Neuronal stem cell (in vitro differentiated cells): ENCODE measurements at regions not wholly inside any gene's neighbourhood (a gene's known extent, or its start where the extent isn't known, plus 50 kb on each side); places are given as distances from the start of the nearest gene placed in this dataset.

Source experiments
- DNase-seq: peaks from one replicate; pipeline ENCODE4 v3.0.0-alpha.2; 2013; ENCODE audit warnings: low spot score
- H2AFZ ChIP-seq: one replicate; pipeline ENCODE4 v1.6.1; 2013; ENCODE audit warnings: mild to moderate bottlenecking, low read length, inconsistent platforms
- H2AK5ac ChIP-seq: 2 replicates; pipeline ENCODE4 v1.6.1; 2013; ENCODE audit warnings: low read depth, mild to moderate bottlenecking, inconsistent platforms, low read length, moderate library complexity, mixed read lengths
- H2BK120ac ChIP-seq: 2 replicates; pipeline ENCODE4 v1.6.1; 2013; ENCODE audit warnings: low read depth, mild to moderate bottlenecking, inconsistent platforms, low read length, moderate library complexity, mixed read lengths
- H2BK12ac ChIP-seq: one replicate; pipeline ENCODE4 v1.6.1; 2013; ENCODE audit warnings: low read length, inconsistent platforms
- H2BK15ac ChIP-seq: 2 replicates; pipeline ENCODE4 v1.6.1; 2013; ENCODE audit warnings: mild to moderate bottlenecking, low read length, inconsistent platforms, mixed read lengths
- H2BK5ac ChIP-seq: one replicate; pipeline ENCODE4 v1.6.1; 2013; ENCODE audit warnings: inconsistent platforms, mild to moderate bottlenecking, low read length, moderate library complexity
- H3K14ac ChIP-seq: one replicate; pipeline ENCODE4 v1.6.1; 2013; ENCODE audit warnings: low read length, inconsistent platforms
- H3K18ac ChIP-seq: 2 replicates; pipeline ENCODE4 v1.6.1; 2013; ENCODE audit warnings: low read length, inconsistent platforms
- H3K23ac ChIP-seq: 2 replicates; pipeline ENCODE4 v1.6.1; 2013; ENCODE audit warnings: low read depth, mild to moderate bottlenecking, mixed read lengths, low read length, inconsistent platforms; ENCODE audit not compliant: poor library complexity
- H3K27ac ChIP-seq: replicated peaks from 3 replicates; pipeline ENCODE4 v1.5.1; 2013; ENCODE audit warnings: low read length, inconsistent platforms
- H3K27me3 ChIP-seq, 3 experiments: 2 replicates each; pipeline ENCODE4 v1.6.1; 2013; ENCODE audit warnings: low read length in 3 of 3, mild to moderate bottlenecking in 2 of 3, inconsistent platforms in 1 of 3, low read depth in 1 of 3, mixed read lengths in 1 of 3, moderate library complexity in 1 of 3; ENCODE audit not compliant: control insufficient read depth in 3 of 3, insufficient read depth in 3 of 3
- H3K36me3 ChIP-seq, 2 donors: replicated peaks in 1 of 2; 2 replicates each; pipeline ENCODE4 v1.6.1; 2013; ENCODE audit warnings: low read length in 2 of 2; ENCODE audit not compliant: control insufficient read depth in 2 of 2, insufficient read depth in 2 of 2
- H3K4ac ChIP-seq: 2 replicates; pipeline ENCODE4 v1.6.1; 2013; ENCODE audit warnings: inconsistent platforms, mild to moderate bottlenecking, low read length, moderate library complexity
- H3K4me1 ChIP-seq, 2 donors: 1 replicate in 1 of 2; 2 replicates in 1 of 2; pipeline ENCODE4 v1.6.1; 2013; ENCODE audit warnings: low read length in 2 of 2, low read depth in 1 of 2; ENCODE audit not compliant: control insufficient read depth in 2 of 2, insufficient read depth in 1 of 2
- H3K4me2 ChIP-seq: one replicate; pipeline ENCODE4 v1.6.1; 2013; ENCODE audit warnings: mild to moderate bottlenecking, low read length, inconsistent platforms; ENCODE audit not compliant: insufficient read depth, poor library complexity, severe bottlenecking
- H3K4me3 ChIP-seq, 2 donors: 2 replicates each; pipeline ENCODE4 v1.5.1; 2013; ENCODE audit warnings: low read length in 2 of 2, mild to moderate bottlenecking in 2 of 2, inconsistent platforms in 1 of 2, moderate library complexity in 1 of 2
- H3K79me1 ChIP-seq: one replicate; pipeline ENCODE4 v1.6.1; 2013; ENCODE audit warnings: low read depth, mild to moderate bottlenecking, inconsistent platforms, low read length, moderate library complexity
- H3K9ac ChIP-seq: one replicate; pipeline ENCODE4 v1.6.1; 2013; ENCODE audit warnings: mild to moderate bottlenecking, low read depth, low read length, inconsistent platforms; ENCODE audit not compliant: poor library complexity
- H3K9me3 ChIP-seq, 2 donors: replicated peaks in 1 of 2; 2 replicates each; pipeline versions ENCODE3 to v1.6.1; 2013; ENCODE audit warnings: low read length in 2 of 2, mild to moderate bottlenecking in 2 of 2, inconsistent platforms in 1 of 2, low read depth in 1 of 2, mixed read lengths in 1 of 2, moderate library complexity in 1 of 2; ENCODE audit not compliant: control insufficient read depth in 2 of 2, insufficient read depth in 1 of 2
- H4K8ac ChIP-seq: one replicate; pipeline ENCODE4 v1.6.1; 2013; ENCODE audit warnings: low read depth, mild to moderate bottlenecking, inconsistent platforms, low read length, moderate library complexity
- H4K91ac ChIP-seq: one replicate; pipeline ENCODE4 v1.6.1; 2013; ENCODE audit warnings: low read length, low read depth, mild to moderate bottlenecking, inconsistent platforms; ENCODE audit not compliant: poor library complexity
- WGBS, 2 donors: extraction: QIAGEN DNeasy Blood & Tissue Kit; methylation state at CpG; one replicate each; pipeline ENCODE4 v1.1.7; 2013; ENCODE audit warnings: missing lambda C conversion rate in 2 of 2, mixed read lengths in 1 of 2; ENCODE audit not compliant: insufficient read length in 2 of 2, insufficient replicate concordance in 1 of 2; ENCODE audit errors: extremely low coverage in 2 of 2; 5-methylcytosine and 5-hydroxymethylcytosine counted together

GRCh38 chr18:8997634-8998033 lies 104.9 kb upstream of the NDUFV2 start:
- no peak overlapping the region for H3K4me3 ChIP-seq
- H3K4me1 ChIP-seq = peaks cover 0 to 5% of the 10 kb centered on the region in 2 donors
- H2BK120ac ChIP-seq = no peak overlapping the region
- no CpG with 5 or more reads among the region's 5 CpGs for WGBS, 2 donors
- no peak overlapping the region for H3K9ac ChIP-seq
- no peak overlapping the region for H3K14ac ChIP-seq
- no peak overlapping the region for H2BK5ac ChIP-seq
- H4K91ac ChIP-seq = no peak overlapping the region
- no peak overlapping the region for H2BK12ac ChIP-seq
- no peak for DNase-seq
- no peaks in the 10 kb centered on the region for H3K79me1 ChIP-seq
- no peak overlapping the region for H2AFZ ChIP-seq
- H3K36me3 ChIP-seq = no peaks in the 10 kb centered on the region
- H3K4me2 ChIP-seq = no peak overlapping the region
- H2BK15ac ChIP-seq = no peak overlapping the region
- H3K27me3 ChIP-seq = peaks cover 0 to 3% (median 0%) of the 10 kb centered on the region in 3 experiments
- H2AK5ac ChIP-seq = no peak overlapping the region
- H3K18ac ChIP-seq = no peak overlapping the region
- H3K9me3 ChIP-seq = no peaks in the 10 kb centered on the region
- no peak overlapping the region for H3K4ac ChIP-seq
- H3K27ac ChIP-seq = no peak overlapping the region
- H4K8ac ChIP-seq = no peak overlapping the region
- no peak overlapping the region for H3K23ac ChIP-seq

GRCh38 chr18:8998481-8999217 lies 103.8 kb upstream of the NDUFV2 start:
- WGBS, 2 donors = no CpG with 5 or more reads among the region's 4 CpGs

DNA sequence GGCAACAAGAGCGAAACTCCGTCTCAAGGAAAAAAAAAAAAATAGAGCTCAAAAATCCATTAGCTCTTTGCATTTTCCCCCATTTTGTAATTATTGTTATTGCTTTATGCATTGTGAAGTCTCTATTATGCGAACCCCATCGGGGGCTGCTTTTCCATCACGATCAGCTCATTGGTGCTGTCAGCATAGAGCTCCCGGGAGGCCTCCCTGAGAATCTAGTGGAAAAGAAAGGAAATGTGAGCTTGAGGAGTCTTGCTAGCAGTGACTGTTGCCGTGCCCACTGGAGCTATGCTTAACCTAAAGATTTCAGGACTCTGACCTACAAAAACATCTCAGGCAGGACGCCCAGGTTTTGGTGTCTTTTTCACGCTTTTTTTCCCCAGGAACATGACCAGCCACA lies 102.6 kb upstream of the NDUFV2 start:
- no peak overlapping the region for H2BK15ac ChIP-seq
- no peak overlapping the region for H3K4me2 ChIP-seq
- peaks cover 0 to 5% of the 10 kb centered on the region in 2 donors for H3K4me1 ChIP-seq
- no peak overlapping the region for H3K14ac ChIP-seq
- no CpG with 5 or more reads among the region's 9 CpGs for WGBS, 2 donors
- no peak overlapping the region for H3K4me3 ChIP-seq
- no peak overlapping the region for H4K8ac ChIP-seq
- H3K23ac ChIP-seq = no peak overlapping the region
- no peaks in the 10 kb centered on the region for H3K27me3 ChIP-seq
- no peak overlapping the region for H2AK5ac ChIP-seq
- no peak overlapping the region for H2BK12ac ChIP-seq
- no peak overlapping the region for H3K27ac ChIP-seq
- no peak for DNase-seq
- no peaks in the 10 kb centered on the region for H3K79me1 ChIP-seq
- no peaks in the 10 kb centered on the region for H3K9me3 ChIP-seq
- no peak overlapping the region for H2BK120ac ChIP-seq
- no peak overlapping the region for H4K91ac ChIP-seq
- H2AFZ ChIP-seq = no peak overlapping the region
- H3K36me3 ChIP-seq = no peaks in the 10 kb centered on the region
- H2BK5ac ChIP-seq = no peak overlapping the region
- H3K18ac ChIP-seq = no peak overlapping the region
- no peak overlapping the region for H3K4ac ChIP-seq
- no peak overlapping the region for H3K9ac ChIP-seq

More at GRCh38 chr18:8998481-8999217, 103.8 kb upstream of the NDUFV2 start:
- Histone ChIP-seq H3K79me1 (no peaks in the 10 kb centered on the region), H3K27me3 (peaks cover 0 to 3% (median 0%) of the 10 kb centered on the region in 3 experiments), H3K9ac (no peak overlapping the region), H4K91ac (no peak overlapping the region), H3K23ac (no peak overlapping the region), H2BK120ac (no peak overlapping the region), H3K14ac (no peak overlapping the region), H2BK15ac (no peak overlapping the region), H3K4me1 (peaks cover 0 to 5% of the 10 kb centered on the region in 2 donors), H4K8ac (no peak overlapping the region), H3K9me3 (no peaks in the 10 kb centered on the region), H3K4me3 (no peak overlapping the region), H2BK5ac (no peak overlapping the region), H3K4me2 (no peak overlapping the region), H2BK12ac (no peak overlapping the region), H2AK5ac (no peak overlapping the region), H2AFZ (no peak overlapping the region), H3K4ac (no peak overlapping the region), H3K36me3 (no peaks in the 10 kb centered on the region), H3K27ac (no peak overlapping the region), H3K18ac (no peak overlapping the region)
- DNase-seq = no peak

GRCh38 chr18:9000733-9001132 lies 101.8 kb upstream of the NDUFV2 start:
- Histone ChIP-seq H3K4ac (no peak overlapping the region), H3K36me3 (no peaks in the 10 kb centered on the region), H2AFZ (no peak overlapping the region), H3K23ac (no peak overlapping the region), H3K4me2 (no peak overlapping the region), H4K8ac (no peak overlapping the region), H3K14ac (no peak overlapping the region), H3K27ac (no peak overlapping the region), H2BK120ac (no peak overlapping the region), H3K9me3 (no peaks in the 10 kb centered on the region), H4K91ac (no peak overlapping the region), H3K4me3 (no peak overlapping the region), H3K18ac (no peak overlapping the region), H2BK15ac (no peak overlapping the region), H3K79me1 (no peaks in the 10 kb centered on the region), H2BK12ac (no peak overlapping the region), H3K4me1 (peaks cover 0 to 5% of the 10 kb centered on the region in 2 donors), H3K9ac (no peak overlapping the region), H2BK5ac (no peak overlapping the region), H2AK5ac (no peak overlapping the region), H3K27me3 (no peaks in the 10 kb centered on the region)
- no CpG with 5 or more reads among the region's 5 CpGs for WGBS, 2 donors
- no peak for DNase-seq
